ENCODE measurements at regions not wholly inside any gene's neighbourhood (a gene's known extent, or its start where the extent isn't known, plus 50 kb on each side); places are given as distances from the start of the nearest gene placed in this dataset.

GRCh38 chr22:46062232-46062615 is 85.3 kb upstream of the WNT7B start:
- TF ChIP-seq CTCF (IDR thresholded peaks at IDR 0.05) (no peak), POLR2A (IDR thresholded peaks at IDR 0.05) (no peak)
